ENCODE measurements at regions not wholly inside any gene's neighbourhood (a gene's known extent, or its start where the extent isn't known, plus 50 kb on each side); places are given as distances from the start of the nearest gene placed in this dataset.

DNA sequence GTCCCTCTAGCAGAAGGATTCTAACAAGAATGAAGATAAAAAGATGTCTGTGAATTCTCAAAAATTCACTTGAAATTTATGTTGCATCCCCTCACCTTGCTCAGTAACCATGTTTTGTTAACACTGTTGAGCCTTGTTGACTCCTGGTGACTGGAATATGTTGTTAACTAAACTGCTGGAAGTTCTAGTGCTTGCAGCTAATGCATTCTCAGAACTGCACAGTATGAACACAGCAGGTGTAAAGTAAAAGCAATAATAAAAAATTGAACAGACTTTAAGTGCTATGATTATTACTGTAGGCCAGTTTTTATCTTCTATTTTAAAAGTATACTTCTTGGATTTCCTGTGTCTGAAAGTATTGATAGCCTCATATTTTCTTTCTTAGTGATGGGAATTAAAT, 388.7 kb upstream of the PTPRD start:
- TF ChIP-seq, protein P1, sequence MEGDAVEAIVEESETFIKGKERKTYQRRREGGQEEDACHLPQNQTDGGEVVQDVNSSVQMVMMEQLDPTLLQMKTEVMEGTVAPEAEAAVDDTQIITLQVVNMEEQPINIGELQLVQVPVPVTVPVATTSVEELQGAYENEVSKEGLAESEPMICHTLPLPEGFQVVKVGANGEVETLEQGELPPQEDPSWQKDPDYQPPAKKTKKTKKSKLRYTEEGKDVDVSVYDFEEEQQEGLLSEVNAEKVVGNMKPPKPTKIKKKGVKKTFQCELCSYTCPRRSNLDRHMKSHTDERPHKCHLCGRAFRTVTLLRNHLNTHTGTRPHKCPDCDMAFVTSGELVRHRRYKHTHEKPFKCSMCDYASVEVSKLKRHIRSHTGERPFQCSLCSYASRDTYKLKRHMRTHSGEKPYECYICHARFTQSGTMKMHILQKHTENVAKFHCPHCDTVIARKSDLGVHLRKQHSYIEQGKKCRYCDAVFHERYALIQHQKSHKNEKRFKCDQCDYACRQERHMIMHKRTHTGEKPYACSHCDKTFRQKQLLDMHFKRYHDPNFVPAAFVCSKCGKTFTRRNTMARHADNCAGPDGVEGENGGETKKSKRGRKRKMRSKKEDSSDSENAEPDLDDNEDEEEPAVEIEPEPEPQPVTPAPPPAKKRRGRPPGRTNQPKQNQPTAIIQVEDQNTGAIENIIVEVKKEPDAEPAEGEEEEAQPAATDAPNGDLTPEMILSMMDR (conservative IDR thresholded peaks at IDR 0.05; ENCODE audit: low read depth, low read length) = no peak
- H3K4me3 ChIP-seq (ENCODE audit: low read depth, low read length) = no peak overlapping the region
- DNase-seq (ENCODE audit: low read depth) = no peak

DNA sequence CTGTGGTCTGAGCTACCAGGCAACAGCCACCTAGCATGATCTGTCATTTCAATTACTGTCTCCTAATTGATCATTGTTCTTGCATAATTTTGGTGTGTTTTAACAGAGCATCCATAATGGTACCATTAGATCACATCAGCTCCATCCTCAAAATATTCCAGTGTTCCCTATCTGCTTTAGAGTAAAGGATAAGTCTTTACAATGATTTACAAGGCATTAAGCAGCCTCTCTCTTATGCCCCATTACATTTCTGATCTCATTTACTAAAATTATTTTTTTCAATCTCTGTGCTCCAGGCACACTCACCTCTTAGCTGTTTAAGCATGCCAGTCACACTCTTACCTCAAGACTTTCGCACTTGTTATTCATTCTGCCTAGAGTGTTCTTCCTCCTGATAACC, 389.9 kb upstream of the PTPRD start:
- no peak overlapping the region for H3K4me3 ChIP-seq (ENCODE audit: low read depth, low read length)
- no peak for DNase-seq (ENCODE audit: low read depth)
- TF ChIP-seq, protein P1 (conservative IDR thresholded peaks at IDR 0.05; ENCODE audit: low read depth, low read length) = no peak

DNA sequence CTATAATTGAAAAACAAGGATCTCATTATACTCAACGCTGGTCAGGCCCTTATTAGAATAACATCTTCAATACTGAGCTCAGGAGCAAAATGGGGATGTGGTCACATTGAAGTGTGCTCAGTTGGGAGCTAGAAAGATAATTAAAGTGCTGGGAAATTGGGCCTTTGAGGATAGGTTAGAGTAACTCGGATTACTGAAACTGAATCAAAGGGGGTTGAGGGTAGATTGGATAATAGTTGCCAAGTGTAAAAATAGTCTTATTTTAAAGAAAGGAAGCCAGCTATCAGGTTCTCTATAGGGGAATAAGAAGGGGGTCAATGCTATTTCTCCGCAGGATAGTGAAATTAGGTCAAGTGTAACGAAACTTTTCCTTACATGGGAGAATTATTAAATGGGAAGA, 391.0 kb upstream of the PTPRD start:
- TF ChIP-seq, protein P1 (conservative IDR thresholded peaks at IDR 0.05; ENCODE audit: low read depth, low read length) = no peak
- H3K4me3 ChIP-seq (ENCODE audit: low read depth, low read length) = no peak overlapping the region
- DNase-seq (ENCODE audit: low read depth) = no peak

DNA sequence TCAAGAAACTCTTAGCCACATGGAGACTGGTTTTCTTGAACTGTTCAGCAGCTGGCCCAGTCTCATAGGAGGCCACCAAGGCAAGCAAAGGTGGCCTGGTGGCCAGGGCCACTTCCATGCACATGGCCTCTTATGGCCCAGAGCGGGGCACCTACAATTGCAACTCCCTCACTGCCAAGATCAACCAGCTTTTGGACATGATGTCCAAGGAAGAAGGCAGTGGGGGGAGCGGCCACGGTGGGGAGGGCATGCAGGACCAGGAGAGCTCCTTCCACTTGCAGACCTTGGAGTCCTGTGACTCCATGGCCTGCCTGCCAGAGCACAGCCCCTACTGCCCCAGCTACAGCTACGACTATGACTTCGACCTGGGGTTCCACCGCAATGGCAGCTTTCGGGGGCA, 398.9 kb upstream of the PTPRD start:
- TF ChIP-seq, protein P1 (conservative IDR thresholded peaks at IDR 0.05; ENCODE audit: low read depth, low read length) = no peak
- DNase-seq (ENCODE audit: low read depth) = no peak
- no peak overlapping the region for H3K4me3 ChIP-seq (ENCODE audit: low read depth, low read length)

DNA sequence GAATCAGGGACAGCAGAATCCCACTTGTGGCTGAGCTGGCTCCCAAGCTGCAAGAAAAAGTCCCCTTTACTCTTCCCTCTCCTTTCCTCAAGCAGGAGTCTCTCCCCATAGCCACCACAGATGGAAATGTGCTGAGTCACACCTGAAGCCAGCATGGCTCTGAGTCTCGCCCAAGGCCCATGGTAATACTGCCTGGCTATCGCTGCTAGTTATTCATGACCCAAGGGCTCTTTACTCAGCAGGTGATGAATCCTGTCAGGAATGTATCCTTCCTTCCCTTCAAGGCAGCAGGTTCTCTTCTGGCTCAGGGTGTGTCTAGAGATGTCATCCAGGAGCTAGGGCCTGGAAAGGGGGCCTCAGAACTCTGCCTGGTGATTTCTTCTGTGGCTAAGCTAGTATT, 403.3 kb upstream of the PTPRD start:
- TF ChIP-seq, protein P1 (conservative IDR thresholded peaks at IDR 0.05; ENCODE audit: low read depth, low read length) = no peak
- no peak for DNase-seq (ENCODE audit: low read depth)
- H3K4me3 ChIP-seq (ENCODE audit: low read depth, low read length) = no peak overlapping the region

DNA sequence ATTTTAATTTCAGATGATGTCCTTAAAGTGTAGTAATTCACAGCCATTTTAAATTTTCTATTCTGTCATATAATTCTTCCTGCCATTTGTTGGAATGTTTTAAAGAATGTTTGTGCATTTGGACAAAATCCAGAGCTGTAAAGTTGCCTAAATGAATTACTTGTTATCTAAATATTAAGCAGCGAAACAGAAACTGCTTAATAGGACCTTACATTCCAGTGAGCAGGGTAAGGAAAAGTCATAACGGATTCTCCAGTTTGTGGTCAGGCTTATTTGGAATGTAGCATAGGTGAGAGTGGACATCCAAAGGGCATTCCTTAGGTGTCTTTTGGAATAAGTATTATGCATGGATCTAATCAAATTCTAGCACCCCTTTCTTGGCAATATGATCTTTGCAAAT, 410.4 kb upstream of the PTPRD start:
- H3K4me3 ChIP-seq (ENCODE audit: low read depth, low read length) = no peak overlapping the region
- DNase-seq (ENCODE audit: low read depth) = no peak
- TF ChIP-seq, protein P1 (conservative IDR thresholded peaks at IDR 0.05; ENCODE audit: low read depth, low read length) = no peak

DNA sequence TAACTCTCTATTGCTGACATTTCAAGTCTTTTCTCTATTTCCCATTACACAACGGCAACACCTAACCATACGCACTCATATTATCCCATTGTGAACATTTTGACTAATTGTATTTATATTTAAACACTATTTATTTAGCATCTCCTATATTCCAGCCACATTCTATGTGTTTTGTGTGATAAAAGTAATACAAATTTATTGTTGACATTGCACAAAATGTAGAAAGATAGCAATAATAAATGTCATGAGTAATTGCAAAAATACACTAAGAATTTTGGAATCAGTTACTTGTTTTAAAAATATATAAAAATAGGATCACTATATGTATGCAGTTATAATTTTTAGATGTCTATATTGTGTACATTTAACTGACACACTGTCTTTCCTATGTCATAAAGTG, 413.0 kb upstream of the PTPRD start:
- no peak overlapping the region for H3K4me3 ChIP-seq (ENCODE audit: low read depth, low read length)
- TF ChIP-seq, protein P1 (conservative IDR thresholded peaks at IDR 0.05; ENCODE audit: low read depth, low read length) = no peak

More for the DNA sequence above, 413.0 kb upstream of the PTPRD start:
- no peak for DNase-seq (ENCODE audit: low read depth)
